Panc1 (cell line): ENCODE measurements at regions not wholly inside any gene's neighbourhood (a gene's known extent, or its start where the extent isn't known, plus 50 kb on each side); places are given as distances from the start of the nearest gene placed in this dataset.

Source experiments
- CTCF ChIP-seq: fragments of 450-650 bp; IDR thresholded peaks from 2 replicates; pipeline ENCODE4 v1.5.1; 2017; ENCODE audit warnings: mild to moderate bottlenecking
- POLR2AphosphoS5 ChIP-seq: IDR thresholded peaks from 2 replicates; pipeline ENCODE4 v1.6.1; 2012; ENCODE audit warnings: mild to moderate bottlenecking, low read depth, low read length, moderate library complexity
- REST ChIP-seq, 2 experiments: IDR thresholded peaks; 2 replicates each; pipeline ENCODE4 v1.6.1; 2011 to 2012; ENCODE audit warnings: low read depth in 2 of 2, control low read depth in 1 of 2, low read length in 1 of 2, mild to moderate bottlenecking in 1 of 2, moderate library complexity in 1 of 2; ENCODE audit not compliant: insufficient read depth in 1 of 2
- SIN3A ChIP-seq: IDR thresholded peaks from 2 replicates; pipeline ENCODE4 v1.6.1; 2012; ENCODE audit warnings: low read depth, mild to moderate bottlenecking, low read length, moderate library complexity, borderline replicate concordance; ENCODE audit not compliant: insufficient read depth

- TF ChIP-seq CTCF (no peak), SIN3A (no peak), POLR2AphosphoS5 (no peak), REST (IDR thresholded peaks at IDR 0.05; ENCODE audit: insufficient read depth in 1 of 2, low read depth in 2 of 2, low read length in 1 of 2) (no peak)
Measured at GRCh38 chr11:23202611-23203010, 342.3 kb upstream of the CCDC179 start.
